ENCODE measurements at regions not wholly inside any gene's neighbourhood (a gene's known extent, or its start where the extent isn't known, plus 50 kb on each side); places are given as distances from the start of the nearest gene placed in this dataset.

DNA sequence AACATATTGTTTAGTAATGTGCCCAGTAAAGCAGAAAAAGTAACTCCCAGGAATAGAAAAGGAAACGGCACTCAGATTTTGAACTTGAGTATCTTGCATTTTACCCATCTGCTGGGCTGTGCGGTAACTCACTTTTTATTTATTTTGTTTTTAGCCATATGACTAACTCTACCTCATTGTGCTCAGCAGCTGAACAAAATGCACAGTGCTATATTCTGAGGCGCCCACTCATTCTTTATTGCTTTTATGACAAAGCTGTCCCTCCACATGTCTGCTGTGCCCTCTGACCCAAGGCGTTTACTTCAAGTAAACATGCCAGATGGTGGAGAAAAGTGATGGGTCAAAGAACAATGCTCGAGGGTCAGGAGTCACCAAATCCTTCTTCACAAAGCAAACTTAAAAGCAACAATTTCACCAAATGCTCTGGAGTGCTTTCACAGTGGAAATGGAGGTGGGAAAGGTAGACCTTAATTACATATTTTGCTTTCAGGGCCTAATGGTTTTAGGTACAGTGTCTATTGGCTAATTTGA is 215.2 kb upstream of the ELAVL2 start:
- TF ChIP-seq, protein P1, sequence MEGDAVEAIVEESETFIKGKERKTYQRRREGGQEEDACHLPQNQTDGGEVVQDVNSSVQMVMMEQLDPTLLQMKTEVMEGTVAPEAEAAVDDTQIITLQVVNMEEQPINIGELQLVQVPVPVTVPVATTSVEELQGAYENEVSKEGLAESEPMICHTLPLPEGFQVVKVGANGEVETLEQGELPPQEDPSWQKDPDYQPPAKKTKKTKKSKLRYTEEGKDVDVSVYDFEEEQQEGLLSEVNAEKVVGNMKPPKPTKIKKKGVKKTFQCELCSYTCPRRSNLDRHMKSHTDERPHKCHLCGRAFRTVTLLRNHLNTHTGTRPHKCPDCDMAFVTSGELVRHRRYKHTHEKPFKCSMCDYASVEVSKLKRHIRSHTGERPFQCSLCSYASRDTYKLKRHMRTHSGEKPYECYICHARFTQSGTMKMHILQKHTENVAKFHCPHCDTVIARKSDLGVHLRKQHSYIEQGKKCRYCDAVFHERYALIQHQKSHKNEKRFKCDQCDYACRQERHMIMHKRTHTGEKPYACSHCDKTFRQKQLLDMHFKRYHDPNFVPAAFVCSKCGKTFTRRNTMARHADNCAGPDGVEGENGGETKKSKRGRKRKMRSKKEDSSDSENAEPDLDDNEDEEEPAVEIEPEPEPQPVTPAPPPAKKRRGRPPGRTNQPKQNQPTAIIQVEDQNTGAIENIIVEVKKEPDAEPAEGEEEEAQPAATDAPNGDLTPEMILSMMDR (IDR thresholded peaks at IDR 0.05): no peak
- TF ChIP-seq EZH2 (IDR thresholded peaks at IDR 0.05): no peak

All from neural progenitor cell (in vitro differentiated cells).